G401.6 (cell line): ENCODE measurements at regions not wholly inside any gene's neighbourhood (a gene's known extent, or its start where the extent isn't known, plus 50 kb on each side); places are given as distances from the start of the nearest gene placed in this dataset.
"Not testable (repeated sequence)": the region's sequence is repeated elsewhere in the genome, so short reads cannot be mapped to it uniquely, and the experiment has no call there.

Source experiments
- FAIRE-seq: peaks from 2 replicates; lab custom pipeline; 2012; peaks lifted over from hg19 to GRCh38; lab: Jason Lieb, UNC

DNA sequence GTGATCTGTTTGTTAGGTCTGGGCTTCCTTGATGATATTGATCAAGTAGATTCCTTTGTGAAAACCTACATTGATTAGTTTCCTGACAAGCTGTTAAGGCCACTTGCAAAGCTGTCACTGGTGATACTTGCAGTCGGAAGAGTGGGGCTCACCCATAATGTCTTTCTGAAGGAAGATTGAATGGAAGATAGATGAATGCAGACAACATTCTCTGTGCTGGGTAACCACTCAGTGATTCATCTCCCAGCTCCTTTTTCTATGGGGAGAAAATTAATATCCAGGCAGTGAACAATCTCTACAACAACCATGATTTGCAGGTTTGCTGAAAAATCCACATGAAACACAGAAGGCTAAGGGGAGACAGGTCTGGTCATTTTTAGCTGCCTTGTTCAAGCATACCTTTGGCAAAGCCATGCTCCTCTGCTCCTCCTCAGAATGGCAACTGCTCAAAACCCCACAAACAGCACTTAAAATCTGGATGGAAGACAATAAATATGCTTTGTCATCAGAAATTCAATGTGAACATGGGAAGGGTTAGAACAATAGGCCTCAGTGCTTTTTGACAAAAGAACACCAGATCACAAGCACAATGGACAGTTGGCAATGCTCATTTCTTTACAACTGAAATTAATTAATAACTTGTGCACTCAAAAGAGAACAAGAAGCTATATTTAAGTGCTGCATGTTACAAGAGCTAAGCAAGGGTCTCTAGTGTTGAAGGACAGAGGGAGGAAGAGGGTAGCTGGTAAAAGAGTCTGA, 495.4 kb downstream of the TOX3 start:
- no peak for FAIRE-seq

DNA sequence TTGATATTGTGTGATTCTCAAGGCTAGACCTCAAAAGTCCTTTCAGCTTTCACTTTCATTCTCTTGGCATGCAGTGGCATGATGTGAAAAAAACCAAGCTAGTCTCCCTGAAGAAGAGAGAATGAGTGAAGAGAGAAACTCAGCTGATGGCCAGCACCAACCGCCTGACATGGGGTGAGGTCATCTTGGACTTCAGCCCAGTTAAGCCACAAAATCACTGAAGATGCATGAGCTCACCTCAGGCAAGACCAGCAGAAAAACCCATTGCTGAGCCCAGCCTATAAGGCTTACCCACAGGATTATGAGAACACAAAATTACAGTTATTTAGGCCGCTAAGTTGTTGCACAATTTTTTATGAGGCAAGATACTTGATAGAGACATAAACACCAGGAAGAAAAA, 496.5 kb downstream of the TOX3 start:
- no peak for FAIRE-seq

DNA sequence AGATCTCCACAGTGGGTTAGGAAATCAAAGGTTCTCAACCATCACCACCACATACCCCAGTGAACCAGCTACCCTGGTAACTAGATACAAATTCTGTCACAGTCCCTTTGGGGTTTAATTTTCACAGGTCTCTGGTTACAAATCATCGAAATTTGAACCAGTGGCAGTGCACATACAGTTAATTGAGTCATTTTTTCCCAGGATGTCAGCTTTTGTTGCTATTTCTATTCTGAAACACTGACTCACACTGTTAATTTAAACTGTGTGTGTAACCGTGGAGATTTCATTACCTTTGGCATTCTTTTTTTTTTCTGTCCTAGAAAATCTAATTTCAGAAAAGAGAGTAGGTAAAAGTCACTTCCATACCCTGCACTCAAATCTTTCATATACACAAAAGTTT, 511.5 kb downstream of the TOX3 start:
- no peak for FAIRE-seq

DNA sequence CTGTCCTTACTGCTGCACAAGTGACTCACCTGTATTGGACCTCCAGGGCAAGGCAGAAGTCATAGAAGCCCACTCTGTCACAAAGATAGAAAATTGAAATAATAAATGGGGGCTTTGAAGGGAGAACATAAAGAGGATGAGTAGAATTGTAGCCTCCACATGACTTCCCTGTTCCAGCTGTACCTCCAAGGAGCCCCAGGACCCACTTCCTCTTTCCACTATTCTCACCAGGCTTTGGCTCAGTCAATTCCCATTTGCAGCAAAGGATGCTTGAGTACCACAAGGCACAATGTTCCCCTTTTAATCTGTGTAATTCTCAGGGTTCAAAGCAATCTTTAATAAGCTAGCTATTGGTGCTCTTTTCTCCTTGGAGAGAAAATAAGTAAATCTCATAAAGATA, 512.1 kb downstream of the TOX3 start:
- no peak for FAIRE-seq

DNA sequence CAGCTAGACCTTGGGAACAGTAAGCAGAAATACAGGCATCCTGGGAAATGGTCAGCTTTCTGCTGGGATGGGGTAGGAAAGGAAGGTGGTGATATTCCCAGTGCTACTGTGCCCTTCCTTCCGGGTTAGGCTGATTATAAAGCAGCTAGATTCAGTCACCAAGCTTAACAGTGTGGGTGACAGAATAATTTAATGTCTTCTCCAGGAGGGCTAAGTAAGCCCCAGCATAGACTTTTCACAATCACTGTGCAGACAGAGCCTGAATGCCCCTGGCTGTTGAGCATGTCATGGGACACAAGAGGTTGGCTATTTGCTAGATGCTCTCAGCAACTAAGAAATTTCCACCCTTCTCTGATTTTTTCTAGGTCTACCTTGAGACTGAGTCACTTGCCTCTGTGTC, 513.0 kb downstream of the TOX3 start:
- FAIRE-seq, result no peak

DNA sequence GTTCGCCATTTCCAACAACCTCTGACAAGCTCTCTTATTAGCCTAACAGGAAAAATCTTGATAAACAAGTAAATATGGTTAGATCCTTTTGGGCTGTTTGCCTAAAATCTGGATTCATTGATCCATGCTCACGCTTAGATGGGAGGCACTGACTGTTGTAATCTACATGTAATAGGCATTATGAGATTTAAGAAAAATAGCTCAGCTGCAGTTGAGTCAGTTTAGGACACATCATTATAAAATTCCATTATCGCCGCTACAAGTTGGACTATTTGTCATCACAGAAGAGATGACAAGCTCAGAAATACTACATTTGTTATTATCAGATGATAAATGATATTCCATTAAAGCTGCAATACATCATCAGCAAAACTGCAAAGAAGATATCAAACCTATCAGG, 524.0 kb downstream of the TOX3 start:
- FAIRE-seq, result no peak

DNA sequence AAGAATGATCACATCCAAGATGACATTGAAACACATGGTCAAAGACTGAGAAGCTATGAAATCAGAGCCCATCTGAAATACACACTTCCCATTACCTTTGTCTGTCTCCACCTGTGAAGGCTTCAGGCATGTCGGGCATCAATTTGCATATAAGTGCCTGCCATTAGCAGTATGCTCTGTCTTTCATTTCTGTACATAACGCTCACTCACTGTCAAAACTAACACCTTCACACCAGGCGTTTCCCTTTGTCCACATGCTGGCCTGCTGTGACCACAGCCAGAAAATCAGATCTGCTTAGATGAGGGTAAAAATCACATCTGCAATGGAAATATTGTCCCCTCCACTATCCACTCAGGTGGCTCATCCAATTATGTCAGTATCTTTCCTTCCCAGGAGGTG, 524.8 kb downstream of the TOX3 start:
- no peak for FAIRE-seq

DNA sequence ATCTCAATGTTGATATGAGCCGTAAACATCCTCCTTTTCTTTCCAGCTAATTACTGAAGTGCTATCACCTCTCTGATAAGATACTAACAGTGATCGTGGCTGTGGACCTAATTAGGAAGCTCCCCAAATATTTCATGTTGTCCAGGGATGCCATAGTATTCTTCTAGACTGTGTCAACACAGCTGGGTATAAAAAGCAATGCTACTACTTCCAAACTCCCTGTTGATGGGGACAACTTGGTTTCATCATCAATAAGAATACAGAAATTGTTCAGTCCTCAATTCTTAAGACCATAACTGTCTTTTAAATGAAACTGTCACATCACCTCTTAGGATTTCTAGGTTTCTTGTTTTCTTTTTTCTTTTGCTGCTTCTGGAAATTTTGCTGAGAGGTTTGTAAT, 530.6 kb downstream of the TOX3 start:
- no peak for FAIRE-seq

DNA sequence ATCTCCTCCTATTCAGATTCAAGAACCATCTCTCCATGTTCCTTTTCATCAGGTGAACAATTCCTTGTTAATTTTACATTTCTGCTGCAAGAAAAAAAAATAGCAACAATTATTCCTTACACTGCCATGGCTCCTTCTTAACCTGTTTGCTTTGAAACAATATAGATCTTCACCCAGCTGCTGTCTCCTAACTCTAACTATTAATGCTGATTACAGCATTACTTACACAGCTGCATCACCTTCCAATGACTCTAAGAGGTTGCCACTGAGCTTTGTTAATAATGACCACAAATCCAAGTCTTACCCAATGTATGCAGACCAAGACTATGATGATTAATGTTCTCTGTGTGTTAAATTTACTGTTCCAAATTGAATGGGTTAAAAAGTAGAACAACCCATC, 541.4 kb downstream of the TOX3 start:
- no peak for FAIRE-seq

DNA sequence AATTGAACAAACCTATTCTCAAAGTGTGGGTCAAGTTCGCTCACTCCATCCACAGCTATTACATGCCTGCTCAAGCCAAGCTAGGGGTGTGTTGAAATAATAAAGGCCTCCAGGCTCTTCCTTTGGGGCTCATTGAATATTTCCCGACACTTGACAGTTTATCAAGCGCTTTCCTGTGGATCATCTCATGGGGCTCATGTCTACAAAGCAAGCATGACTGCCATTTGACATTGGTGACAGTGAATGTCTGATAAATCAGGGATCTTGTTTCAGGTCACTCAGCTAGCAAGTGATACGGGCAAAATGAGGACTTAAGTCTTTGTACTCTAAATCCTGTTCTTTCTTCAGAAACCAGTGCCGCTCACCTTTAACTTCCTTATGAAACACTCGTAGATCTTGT, 542.6 kb downstream of the TOX3 start:
- FAIRE-seq, result no peak

DNA sequence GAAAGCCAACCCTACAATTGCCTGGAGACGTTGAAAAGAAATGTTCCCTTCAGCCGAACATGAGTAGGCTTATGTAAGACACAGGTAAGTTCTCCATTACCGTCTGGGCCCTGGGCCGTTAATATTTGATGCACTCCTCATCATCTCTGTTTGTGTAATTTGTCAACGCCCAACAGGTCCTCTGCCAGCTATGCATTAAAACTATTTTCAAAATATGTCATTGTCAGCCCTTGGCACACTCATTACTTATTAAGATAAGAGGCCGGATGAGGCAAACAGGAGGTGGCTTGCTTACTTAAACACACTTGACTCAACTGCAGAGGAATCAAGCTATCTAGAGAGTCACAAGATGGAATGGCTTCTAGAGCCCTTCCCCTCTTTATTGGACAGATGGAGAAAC, 544.9 kb downstream of the TOX3 start:
- FAIRE-seq, result no peak

DNA sequence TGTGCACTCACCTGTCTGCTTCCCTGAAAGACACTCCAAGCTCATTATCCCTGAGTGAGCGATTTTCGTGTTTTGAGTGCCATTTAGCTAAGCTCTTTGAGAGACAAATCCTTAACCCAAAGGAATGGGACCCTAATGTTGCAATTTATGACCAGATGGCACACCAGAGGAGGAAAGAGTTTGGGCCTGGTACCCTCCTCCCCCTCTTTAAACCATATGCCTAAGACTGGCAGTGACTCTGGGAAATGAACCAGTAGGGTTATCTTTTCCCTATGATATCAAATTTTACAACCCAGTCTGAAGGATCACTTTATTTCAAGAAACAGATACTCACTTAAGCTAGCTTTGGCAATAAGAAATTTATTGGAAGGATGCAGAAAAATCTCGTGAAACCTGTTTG, 550.4 kb downstream of the TOX3 start:
- no peak for FAIRE-seq

DNA sequence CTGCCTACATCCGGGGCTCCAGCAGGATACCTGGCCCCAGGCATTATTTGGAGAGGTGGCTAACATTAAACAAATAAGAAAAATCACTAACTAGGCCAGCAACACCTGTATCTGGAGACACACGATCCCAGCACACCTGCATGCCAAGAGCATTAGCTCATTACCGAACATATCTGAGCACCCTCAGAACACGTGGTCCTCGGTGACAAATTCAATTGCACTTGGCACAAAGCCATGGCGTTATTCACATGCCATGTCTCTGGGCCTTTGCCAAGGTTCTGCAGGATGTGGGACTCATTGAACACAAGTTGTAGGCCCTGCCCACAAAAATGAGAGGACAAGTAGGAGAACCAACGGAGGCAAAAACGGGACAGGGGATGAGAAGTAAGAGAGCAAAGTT, 552.3 kb downstream of the TOX3 start:
- FAIRE-seq, result no peak

DNA sequence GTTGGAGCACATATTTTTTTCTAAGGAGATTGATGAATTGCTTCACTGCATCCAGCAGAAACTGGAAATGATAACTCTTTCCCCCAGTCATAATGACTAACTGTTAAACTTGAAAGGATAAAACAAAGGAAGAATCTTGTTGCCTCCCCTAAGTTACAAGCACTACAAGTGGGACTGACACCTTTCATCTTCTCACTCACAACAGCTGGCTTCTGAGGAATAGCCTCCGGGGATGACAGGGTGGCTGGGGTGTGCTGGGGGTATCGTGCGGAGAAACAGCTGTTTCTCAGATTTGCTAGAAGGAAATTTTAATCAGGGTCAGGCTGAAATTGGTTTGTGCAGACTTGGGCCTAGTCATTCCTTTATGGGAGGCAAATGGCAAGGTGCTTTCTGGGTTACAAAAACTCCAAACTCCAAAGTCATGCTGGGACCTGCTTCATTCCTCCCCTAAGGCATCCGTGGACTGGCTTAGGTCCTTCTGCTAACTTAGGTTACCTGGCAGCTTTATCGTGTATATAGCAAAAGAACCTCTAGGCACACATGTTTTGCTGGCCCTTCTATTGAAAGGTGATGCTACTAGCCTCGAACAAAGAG, 557.2 kb downstream of the TOX3 start:
- no peak for FAIRE-seq

DNA sequence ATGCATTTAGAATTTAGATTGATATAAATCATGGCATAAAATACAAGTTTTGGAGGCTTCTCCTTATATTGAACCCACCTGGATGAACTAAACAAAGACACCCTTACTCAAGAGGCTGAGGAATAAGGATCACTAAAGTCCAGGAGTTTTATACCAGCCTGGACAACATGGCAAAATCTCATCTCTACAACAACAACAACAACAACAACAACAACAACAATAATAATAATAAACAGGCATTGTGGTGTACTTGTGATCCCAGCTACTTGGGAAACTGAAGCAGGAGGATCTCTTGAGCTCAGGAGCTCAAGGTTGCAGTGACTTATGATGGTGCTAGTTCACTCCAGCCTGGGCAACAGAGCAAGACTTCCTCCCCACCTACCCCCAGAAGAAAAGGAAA, 558.0 kb downstream of the TOX3 start:
- no peak for FAIRE-seq

DNA sequence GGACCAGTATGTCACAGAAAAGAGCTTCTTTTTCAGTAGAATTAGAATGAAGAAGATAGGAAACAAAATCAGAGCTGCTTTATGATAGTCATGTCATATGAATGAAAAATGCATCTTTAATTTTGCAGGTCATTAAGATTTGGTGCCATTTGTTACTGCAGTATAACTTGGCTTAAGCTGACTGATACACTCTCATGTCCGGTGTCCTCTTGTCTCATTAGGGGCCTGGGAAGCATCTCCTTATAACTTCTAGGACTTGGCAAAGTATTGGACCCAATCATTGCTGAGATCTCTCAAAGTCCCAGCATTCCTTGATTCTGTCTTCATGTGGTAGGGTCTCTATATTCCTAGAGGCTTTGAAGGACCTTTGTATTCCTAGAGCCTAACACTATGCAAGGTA, 559.4 kb downstream of the TOX3 start:
- FAIRE-seq, result no peak

DNA sequence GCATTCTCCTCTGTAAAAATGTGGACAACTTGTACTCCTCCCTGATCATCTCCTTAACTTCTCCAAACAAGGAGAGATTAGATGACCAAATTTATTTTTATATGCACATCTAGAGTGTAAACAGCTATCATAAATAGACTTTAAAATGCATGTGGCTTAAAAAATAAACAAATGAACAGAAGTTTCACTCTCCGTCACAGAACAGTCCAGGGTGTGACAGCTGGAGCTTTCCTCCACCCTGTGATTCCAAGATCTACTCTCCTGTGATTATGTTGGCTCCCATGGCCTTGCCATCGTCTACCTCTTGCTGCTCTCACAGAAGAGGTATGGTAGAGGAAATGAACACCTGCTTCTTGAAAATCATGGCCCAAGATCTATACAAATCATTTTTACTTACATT, 560.2 kb downstream of the TOX3 start:
- no peak for FAIRE-seq

DNA sequence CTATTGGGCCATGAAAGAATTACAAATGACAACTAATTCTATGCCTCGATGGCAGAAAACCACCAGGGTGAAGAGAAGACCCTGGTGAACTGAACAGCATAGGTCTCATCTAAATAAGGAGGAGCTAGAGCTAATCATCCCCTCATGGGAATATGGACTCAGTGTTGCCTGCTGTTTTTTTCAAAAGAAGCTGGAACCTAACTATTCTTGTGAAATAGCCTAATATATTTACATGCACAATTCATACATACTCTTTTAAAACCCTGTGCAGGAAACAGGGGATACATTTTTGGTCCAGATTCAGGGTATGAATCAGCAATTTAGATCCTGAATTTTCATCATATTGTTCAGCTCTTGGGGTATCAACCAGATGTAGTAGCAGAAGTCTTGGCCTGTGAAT, 560.6 kb downstream of the TOX3 start:
- no peak for FAIRE-seq

DNA sequence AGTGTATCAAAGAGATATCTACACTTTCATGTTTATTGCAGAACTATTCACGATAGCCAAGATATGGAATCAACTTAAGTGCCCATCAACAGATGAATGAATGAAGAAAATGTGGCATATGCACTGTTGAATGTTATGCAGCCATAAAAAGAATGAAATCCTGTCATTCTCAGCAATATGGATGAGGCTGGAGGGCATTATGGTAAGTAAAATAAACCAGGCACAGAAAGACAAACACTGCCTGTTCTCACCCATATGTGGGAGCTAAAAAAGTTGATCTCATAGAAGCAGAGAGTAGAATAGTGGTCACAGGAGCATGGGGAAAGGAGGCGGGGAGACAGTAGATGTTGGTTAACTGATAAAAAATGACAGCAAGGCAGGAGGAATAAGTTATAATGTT, 561.8 kb downstream of the TOX3 start:
- no peak for FAIRE-seq

DNA sequence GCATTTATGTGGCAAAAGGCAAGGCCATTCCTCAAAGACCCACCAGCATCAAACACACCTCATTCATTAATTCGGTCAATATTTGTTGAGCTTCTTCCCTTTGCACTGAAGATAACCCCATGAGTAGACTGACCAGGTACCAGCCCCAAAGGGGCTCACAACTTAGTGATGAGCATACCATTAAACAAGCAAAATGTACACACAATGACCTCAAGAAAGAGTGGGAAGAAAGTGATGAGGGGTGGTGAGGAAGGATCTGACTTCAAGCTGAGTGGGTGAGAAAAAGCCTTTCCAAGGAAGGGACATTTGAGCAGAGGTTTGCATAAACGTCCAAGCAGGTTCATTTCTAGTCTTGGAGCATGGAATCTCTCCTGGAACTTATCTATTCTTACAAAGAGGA, 562.5 kb downstream of the TOX3 start:
- no peak for FAIRE-seq

DNA sequence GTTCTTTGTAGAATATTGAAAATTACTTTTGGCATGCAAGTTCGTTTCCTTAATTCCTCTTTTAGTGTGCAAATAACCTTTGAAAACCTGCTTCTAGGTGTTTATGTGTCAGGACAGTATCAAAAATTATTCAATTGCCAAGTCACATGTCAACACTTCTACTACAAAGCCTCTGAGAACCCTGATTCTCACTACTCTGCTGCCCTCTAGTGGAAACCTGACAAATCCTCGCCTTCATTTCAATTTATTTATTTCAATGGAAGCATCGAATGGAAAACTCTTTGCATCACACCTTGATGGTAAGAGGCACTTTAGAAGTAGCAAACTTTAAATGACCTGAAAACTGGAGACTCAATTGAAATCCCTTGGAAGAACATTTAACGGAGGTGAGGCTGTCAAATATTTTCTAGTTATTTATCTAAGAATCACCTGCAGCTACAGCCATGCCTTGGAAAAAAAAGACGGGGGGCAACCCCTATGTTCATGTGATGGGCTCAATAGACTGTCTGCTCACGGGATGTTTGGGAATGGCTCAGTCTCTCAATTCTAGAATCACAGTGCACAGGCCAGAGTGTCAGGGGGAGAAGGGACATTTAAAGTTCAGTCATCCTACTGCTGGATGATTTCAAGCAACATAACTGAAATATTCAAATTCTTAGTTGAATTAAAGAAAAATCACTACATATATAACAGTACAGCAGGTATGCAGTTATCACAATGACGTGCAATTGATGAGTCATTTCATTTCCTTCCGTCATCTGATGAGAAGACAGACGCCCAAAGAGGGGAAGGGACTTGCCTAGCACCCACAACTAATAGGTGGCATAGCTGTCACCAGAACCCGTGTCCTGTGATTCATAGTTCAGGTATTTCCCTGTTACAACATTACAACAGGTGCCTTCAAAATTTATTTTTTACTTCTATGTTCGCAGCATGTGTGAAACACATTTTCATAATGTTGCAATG, 563.9 kb downstream of the TOX3 start:
- FAIRE-seq, result no peak

DNA sequence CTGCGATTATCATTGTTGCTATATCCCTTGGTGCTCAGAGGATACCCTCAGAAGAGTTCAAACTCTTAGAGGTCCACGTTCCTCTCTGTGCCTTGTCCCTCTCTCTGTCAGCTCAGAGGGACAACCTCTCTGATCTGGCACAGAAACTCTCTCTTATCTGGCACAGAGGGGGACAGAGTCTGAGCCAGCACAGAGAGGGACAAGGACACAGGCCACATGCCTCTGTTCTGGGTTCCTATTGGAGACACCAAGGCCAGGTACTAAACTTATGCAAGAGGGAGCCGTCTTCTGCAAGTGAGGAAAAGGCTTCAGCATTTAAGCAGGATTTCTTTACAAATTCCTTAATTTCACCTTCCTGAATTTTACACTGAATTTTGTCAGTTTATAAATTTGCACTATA, 565.2 kb downstream of the TOX3 start:
- FAIRE-seq, result no peak

DNA sequence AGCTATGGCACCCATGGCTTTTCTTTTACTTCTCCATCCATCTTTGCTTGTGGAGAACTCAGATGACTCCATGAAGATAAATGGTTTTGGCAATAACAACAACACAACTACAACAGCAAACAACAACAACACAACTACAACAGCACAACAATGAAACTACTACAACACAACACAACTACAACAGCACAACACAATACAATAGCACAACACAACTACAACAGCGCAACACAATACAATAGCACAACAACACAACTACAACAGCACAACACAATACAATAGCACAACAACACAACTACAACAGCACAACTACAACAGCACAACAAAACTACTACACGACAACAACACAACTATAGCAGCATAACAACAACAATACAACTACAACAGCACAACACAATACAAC, 569.4 kb downstream of the TOX3 start:
- not testable (repeated sequence) for FAIRE-seq
